Gastrocnemius medialis (tissue), 4 donors: ENCODE measurements at regions not wholly inside any gene's neighbourhood (a gene's known extent, or its start where the extent isn't known, plus 50 kb on each side); places are given as distances from the start of the nearest gene placed in this dataset.

ENCODE experiments used
- CTCF ChIP-seq, 5 experiments: fragments of 450-650 bp in 3 of 5; fragments of 200-600 bp in 2 of 5; sonication (generic) in 2 of 5; IDR thresholded peaks in 4 of 5; conservative IDR thresholded peaks in 1 of 5; 1 replicate in 4 of 5; 2 replicates in 1 of 5; pipeline ENCODE4 v1.5.1; 2016 to 2019; ENCODE audit warnings: antibody characterized with exemption in 5 of 5, mild to moderate bottlenecking in 3 of 5, moderate library complexity in 3 of 5
- POLR2A ChIP-seq, 2 donors: fragments of 450-650 bp; IDR thresholded peaks; one replicate each; pipeline ENCODE4 v1.6.1; 2017; ENCODE audit warnings: antibody characterized with exemption in 2 of 2, mild to moderate bottlenecking in 2 of 2, moderate library complexity in 2 of 2

DNA sequence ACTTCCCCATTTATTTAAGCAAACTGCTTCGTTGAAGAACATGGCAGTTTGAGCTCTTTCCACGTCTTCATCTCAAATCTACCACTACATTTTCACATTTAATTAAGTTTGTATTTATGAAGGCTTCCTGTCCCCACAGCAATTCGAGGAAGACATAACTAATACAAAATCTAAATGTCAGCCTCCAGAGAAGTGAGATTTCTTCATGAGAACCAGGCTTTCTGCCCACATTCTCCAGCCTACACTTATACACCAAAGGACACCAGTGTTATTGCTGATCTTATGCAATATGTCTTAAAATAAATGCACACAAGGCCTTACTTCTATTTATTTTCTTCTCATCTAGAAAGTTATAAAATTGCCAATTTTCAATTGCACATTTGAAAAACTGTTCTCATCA is 1209.3 kb upstream of the FAM98A start:
- TF ChIP-seq CTCF (IDR thresholded peaks at IDR 0.05 in 4 of 5, conservative IDR thresholded peaks at IDR 0.05 in 1 of 5) (no peak), POLR2A (IDR thresholded peaks at IDR 0.05) (no peak)
